IMR-90 (cell line): ENCODE measurements at regions not wholly inside any gene's neighbourhood (a gene's known extent, or its start where the extent isn't known, plus 50 kb on each side); places are given as distances from the start of the nearest gene placed in this dataset.

ENCODE experiments used
- ATAC-seq: fragments of 200-7000 bp; cut with Tn5 transposase; 2 replicates; pipeline ENCODE4 v1.9.1; 2020; ENCODE audit warnings: low read depth, mild to moderate bottlenecking, moderate library complexity
- BruUV-seq: library from RNA; stranded (reverse); fragments of 400-500 nt; replicated peaks from 2 replicates; lab custom pipeline; 2021; lab: Mats Ljungman, UMichigan
- CTCF ChIA-PET: fragments of 300-600 bp; formaldehyde crosslinking; extraction: SDS; loops from one replicate; lab custom pipeline; 2021; ENCODE audit warnings: antibody characterized with exemption; lab: Yijun Ruan, JAX
- POLR2A ChIA-PET: fragments of 300-600 bp; sonication (Branson Sonifier 250); formaldehyde crosslinking; loops from one replicate; lab custom pipeline; 2022; ENCODE audit warnings: antibody characterized with exemption; ENCODE audit not compliant: unreplicated experiment; lab: Charles Lee
- DNase-seq: peaks from one replicate; pipeline ENCODE4 v3.0.0; 2013
- H2AFZ ChIP-seq: replicated peaks from 2 replicates; pipeline ENCODE3; 2013; ENCODE audit warnings: low read length, mild to moderate bottlenecking; ENCODE audit not compliant: poor library complexity
- H2AK5ac ChIP-seq: 2 replicates; pipeline ENCODE4 v1.6.1; 2013; ENCODE audit warnings: low read depth, low read length, inconsistent platforms
- H2AK9ac ChIP-seq: replicated peaks from 2 replicates; pipeline ENCODE3; 2013; ENCODE audit warnings: mild to moderate bottlenecking, low read depth, low read length, moderate library complexity; ENCODE audit not compliant: poor library complexity
- H2BK120ac ChIP-seq: 2 replicates; pipeline ENCODE4 v1.6.1; 2013; ENCODE audit warnings: low read depth, low read length, inconsistent platforms
- H2BK15ac ChIP-seq: 3 replicates; pipeline ENCODE4 v1.6.1; 2013; ENCODE audit warnings: low read depth, low read length, inconsistent platforms
- H2BK20ac ChIP-seq: 2 replicates; pipeline ENCODE4 v1.6.1; 2013; ENCODE audit warnings: low read depth, mild to moderate bottlenecking, inconsistent platforms, low read length, moderate library complexity
- H2BK5ac ChIP-seq: 2 replicates; pipeline ENCODE4 v1.6.1; 2013; ENCODE audit warnings: mild to moderate bottlenecking, low read depth, low read length, inconsistent platforms; ENCODE audit not compliant: poor library complexity, severe bottlenecking
- H3K14ac ChIP-seq: replicated peaks from 2 replicates; pipeline ENCODE4 v1.6.1; 2013; ENCODE audit warnings: low read depth, low read length, inconsistent platforms
- H3K18ac ChIP-seq: 2 replicates; pipeline ENCODE4 v1.6.1; 2013; ENCODE audit warnings: low read depth, low read length, control low read depth
- H3K23ac ChIP-seq: 2 replicates; pipeline ENCODE4 v1.6.1; 2013; ENCODE audit warnings: low read depth, low read length, inconsistent platforms
- H3K27ac ChIP-seq: 2 replicates; pipeline ENCODE4 v1.5.1; 2013; ENCODE audit warnings: mild to moderate bottlenecking, control low read depth, low read length; ENCODE audit not compliant: insufficient read depth
- H3K27me3 ChIP-seq: 2 replicates; pipeline ENCODE4 v1.6.1; 2013; ENCODE audit warnings: low read length; ENCODE audit not compliant: control insufficient read depth, insufficient read depth
- H3K36me3 ChIP-seq: 2 replicates; pipeline ENCODE4 v1.6.1; 2013; ENCODE audit warnings: low read length, mixed read lengths; ENCODE audit not compliant: control insufficient read depth, insufficient read depth
- H3K4ac ChIP-seq: 2 replicates; pipeline ENCODE4 v1.6.1; 2013; ENCODE audit warnings: low read depth, low read length, inconsistent platforms
- H3K4me1 ChIP-seq: 2 replicates; pipeline ENCODE4 v1.6.1; 2013; ENCODE audit warnings: low read length, mixed read lengths; ENCODE audit not compliant: control insufficient read depth, insufficient read depth
- H3K4me2 ChIP-seq: 2 replicates; pipeline ENCODE4 v1.6.1; 2013; ENCODE audit warnings: low read depth, mild to moderate bottlenecking, control low read depth, low read length, moderate library complexity
- H3K4me3 ChIP-seq: 2 replicates; pipeline ENCODE4 v1.5.1; 2013; ENCODE audit warnings: low read depth, mild to moderate bottlenecking, control low read depth, low read length, moderate library complexity; ENCODE audit not compliant: insufficient read depth
- H3K56ac ChIP-seq: 2 replicates; pipeline ENCODE4 v1.6.1; 2013; ENCODE audit warnings: low read length, inconsistent platforms; ENCODE audit not compliant: insufficient read depth; ENCODE audit errors: extremely low read depth
- H3K79me1 ChIP-seq, 2 experiments: 2 replicates each; pipeline ENCODE4 v1.6.1; 2013; ENCODE audit warnings: low read length in 2 of 2, inconsistent platforms in 1 of 2, low read depth in 1 of 2
- H3K9ac ChIP-seq: 2 replicates; pipeline ENCODE4 v1.6.1; 2013; ENCODE audit warnings: low read depth, low read length, control low read depth
- H3K9me1 ChIP-seq: 2 replicates; pipeline ENCODE4 v1.6.1; 2013; ENCODE audit warnings: low read length, inconsistent platforms; ENCODE audit not compliant: insufficient read depth
- H3K9me3 ChIP-seq: 2 replicates; pipeline ENCODE4 v1.6.1; 2013; ENCODE audit warnings: low read length; ENCODE audit not compliant: control insufficient read depth, insufficient read depth
- H4K20me1 ChIP-seq: 2 replicates; pipeline ENCODE4 v1.6.1; 2013; ENCODE audit warnings: low read length, inconsistent platforms; ENCODE audit not compliant: insufficient read depth
- H4K5ac ChIP-seq: 2 replicates; pipeline ENCODE4 v1.6.1; 2013; ENCODE audit warnings: mild to moderate bottlenecking, low read depth, low read length, control low read depth
- H4K8ac ChIP-seq, 2 experiments: 2 replicates each; pipeline ENCODE4 v1.6.1; 2013; ENCODE audit warnings: low read depth in 2 of 2, low read length in 2 of 2, control low read depth in 1 of 2, inconsistent platforms in 1 of 2
- H4K91ac ChIP-seq: 2 replicates; pipeline ENCODE4 v1.6.1; 2013; ENCODE audit warnings: low read depth, low read length, inconsistent platforms; ENCODE audit not compliant: insufficient read depth
- BHLHE40 ChIP-seq: fragments of 150-350 bp; IDR thresholded peaks from 2 replicates; pipeline ENCODE4 v1.6.1; 2016; ENCODE audit warnings: mild to moderate bottlenecking, low read depth, low read length
- CEBPB ChIP-seq: IDR thresholded peaks from 2 replicates; pipeline ENCODE4 v1.6.1; 2012; ENCODE audit warnings: low read depth, low read length, improper control_type of control experiment
- CHD1 ChIP-seq: IDR thresholded peaks from 2 replicates; pipeline ENCODE4 v1.6.1; 2012; ENCODE audit warnings: low read depth, low read length, improper control_type of control experiment
- CTCF ChIP-seq: conservative IDR thresholded peaks from 2 replicates; pipeline ENCODE4 v1.5.1; 2012; ENCODE audit warnings: mild to moderate bottlenecking, low read depth, low read length, improper control_type of control experiment
- ELK1 ChIP-seq: fragments of 150-350 bp; IDR thresholded peaks from 2 replicates; pipeline ENCODE4 v1.6.1; 2016; ENCODE audit warnings: low read depth, mild to moderate bottlenecking, low read length, moderate library complexity, borderline replicate concordance
- FOS ChIP-seq: fragments of 150-350 bp; IDR thresholded peaks from 2 replicates; pipeline ENCODE4 v1.6.1; 2016; ENCODE audit warnings: low read depth, low read length
- MAFK ChIP-seq: IDR thresholded peaks from 2 replicates; pipeline ENCODE4 v1.6.1; 2012; ENCODE audit warnings: low read depth, low read length, improper control_type of control experiment
- MAZ ChIP-seq: IDR thresholded peaks from 2 replicates; pipeline ENCODE4 v1.6.1; 2012; ENCODE audit warnings: low read depth, mild to moderate bottlenecking, low read length, improper control_type of control experiment, moderate library complexity, borderline replicate concordance
- MXI1 ChIP-seq: IDR thresholded peaks from 2 replicates; pipeline ENCODE4 v1.6.1; 2012; ENCODE audit warnings: low read depth, mild to moderate bottlenecking, low read length, moderate library complexity, borderline replicate concordance
- NFE2L2 ChIP-seq: fragments of 150-350 bp; IDR thresholded peaks from 2 replicates; pipeline ENCODE4 v1.6.1; 2016; ENCODE audit warnings: low read depth, mild to moderate bottlenecking, low read length
- POLR2A ChIP-seq: IDR thresholded peaks from 2 replicates; pipeline ENCODE4 v1.6.1; 2012; ENCODE audit warnings: mild to moderate bottlenecking, low read depth, low read length
- RAD21 ChIP-seq: IDR thresholded peaks from 2 replicates; pipeline ENCODE4 v1.6.1; 2012; ENCODE audit warnings: low read length, improper control_type of control experiment
- RCOR1 ChIP-seq: IDR thresholded peaks from 2 replicates; pipeline ENCODE4 v1.6.1; 2012; ENCODE audit warnings: mild to moderate bottlenecking, low read length, improper control_type of control experiment; ENCODE audit not compliant: insufficient replicate concordance
- RFX5 ChIP-seq: IDR thresholded peaks from 2 replicates; pipeline ENCODE4 v1.8.0; 2012; ENCODE audit warnings: low read depth, mild to moderate bottlenecking, low read length, moderate library complexity
- SMC3 ChIP-seq: fragments of 150-350 bp; IDR thresholded peaks from 2 replicates; pipeline ENCODE4 v1.6.1; 2016; ENCODE audit warnings: low read depth, mild to moderate bottlenecking, antibody characterized with exemption, low read length, moderate library complexity
- WGBS, 2 experiments: methylation state at CpG; one replicate each; pipeline versions ENCODE4 v1.1.5 to v1.1.7; 2013; ENCODE audit warnings: missing lambda C conversion rate in 2 of 2; ENCODE audit not compliant: insufficient read length in 1 of 2; ENCODE audit errors: extremely low coverage in 2 of 2; 5-methylcytosine and 5-hydroxymethylcytosine counted together
- dilution Hi-C: fragments of 300-500 bp; cut with HindIII; formaldehyde crosslinking; loops from one replicate; pipeline ENCODE4 v1.14.3; 2018; ENCODE audit warnings: low sequenced_read_pairs; ENCODE audit not compliant: unreplicated experiment
- in situ Hi-C: fragments of 300-500 bp; cut with MboI; formaldehyde crosslinking; loops from 3 replicates; pipeline ENCODE4 v1.14.3; 2019; ENCODE audit warnings: low sequenced_read_pairs, inconsistent platforms, mixed read lengths
- intact Hi-C: fragments of 100-400 bp; cut with micrococcal nuclease; formaldehyde crosslinking; loops from 2 replicates; pipeline ENCODE4 v1.10.0; 2022
- TF ChIP-seq, protein P1 (sequence below): fragments of 150-350 bp; IDR thresholded peaks from 2 replicates; pipeline ENCODE4 v1.6.1; 2017; ENCODE audit warnings: mild to moderate bottlenecking, antibody characterized with exemption, low read length, low read depth

DNA sequence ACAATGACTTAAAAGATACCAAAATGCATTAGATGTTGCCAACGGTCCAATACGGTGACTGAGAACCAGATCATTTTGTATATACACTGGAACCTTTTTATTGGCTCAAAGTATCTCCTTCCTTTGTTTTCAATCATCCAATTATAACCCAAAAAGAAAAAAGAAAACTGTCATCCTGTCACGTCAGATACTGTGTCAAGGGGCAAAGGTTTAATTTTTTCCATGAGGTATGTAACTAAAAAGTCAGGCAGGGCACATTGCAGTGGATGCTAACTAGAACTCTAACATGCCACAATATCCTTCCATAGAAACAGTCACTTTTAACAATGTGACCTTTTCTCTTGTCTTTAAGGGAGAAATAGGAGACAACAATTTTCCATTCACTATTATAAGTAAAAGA is 267.6 kb upstream of the NEBL start:
- no peak for ATAC-seq
- H2BK120ac ChIP-seq = no peak overlapping the region
- WGBS, 2 experiments = no CpG with 5 or more reads among the region's 3 CpGs
- H3K4me3 ChIP-seq = no peak overlapping the region
- H3K23ac ChIP-seq = no peak overlapping the region
- no peak overlapping the region for H4K91ac ChIP-seq
- no peaks in the 10 kb centered on the region for H3K79me1 ChIP-seq
- H3K18ac ChIP-seq = no peak overlapping the region
- H3K9me1 ChIP-seq = no peaks in the 10 kb centered on the region
- no peaks in the 10 kb centered on the region for H3K9me3 ChIP-seq
- H2BK20ac ChIP-seq = no peak overlapping the region
- TF ChIP-seq RAD21 = no peak
- TF ChIP-seq RCOR1 = no peak
- TF ChIP-seq NFE2L2 = no peak
- TF ChIP-seq ELK1 = no peak
- TF ChIP-seq, protein P1, sequence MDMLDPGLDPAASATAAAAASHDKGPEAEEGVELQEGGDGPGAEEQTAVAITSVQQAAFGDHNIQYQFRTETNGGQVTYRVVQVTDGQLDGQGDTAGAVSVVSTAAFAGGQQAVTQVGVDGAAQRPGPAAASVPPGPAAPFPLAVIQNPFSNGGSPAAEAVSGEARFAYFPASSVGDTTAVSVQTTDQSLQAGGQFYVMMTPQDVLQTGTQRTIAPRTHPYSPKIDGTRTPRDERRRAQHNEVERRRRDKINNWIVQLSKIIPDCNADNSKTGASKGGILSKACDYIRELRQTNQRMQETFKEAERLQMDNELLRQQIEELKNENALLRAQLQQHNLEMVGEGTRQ = no peak
- no peak for TF ChIP-seq MAFK
- TF ChIP-seq BHLHE40 = no peak
- TF ChIP-seq POLR2A = no peak
- no peak for TF ChIP-seq CEBPB
- TF ChIP-seq FOS = no peak
- no peak for TF ChIP-seq CTCF
- no peak for TF ChIP-seq RFX5
- no peak for TF ChIP-seq SMC3
- TF ChIP-seq CHD1 = no peak
- TF ChIP-seq MAZ = no peak
- TF ChIP-seq MXI1 = no peak
- H3K4me2 ChIP-seq = no peak overlapping the region
- no TSS peak for BruUV-seq
- no peak overlapping the region for H2AK9ac ChIP-seq
- H2AFZ ChIP-seq = no peak overlapping the region
- H2AK5ac ChIP-seq = no peak overlapping the region
- dilution Hi-C loops = no loop called here
- intact Hi-C loops = no loop called here
- no peak overlapping the region for H2BK15ac ChIP-seq
- in situ Hi-C loops = no loop called here
- H4K20me1 ChIP-seq = no peaks in the 10 kb centered on the region
- POLR2A ChIA-PET = no interaction called here
- H3K4ac ChIP-seq = no peak overlapping the region
- H3K27me3 ChIP-seq = no peaks in the 10 kb centered on the region
- H3K14ac ChIP-seq = no peak overlapping the region
- CTCF ChIA-PET = no interaction called here
- no peak for DNase-seq
- no peak overlapping the region for H3K56ac ChIP-seq
- no peaks in the 10 kb centered on the region for H3K4me1 ChIP-seq
- no peak overlapping the region for H2BK5ac ChIP-seq
- H3K9ac ChIP-seq = no peak overlapping the region
- H4K5ac ChIP-seq = no peak overlapping the region
- H3K36me3 ChIP-seq = no peaks in the 10 kb centered on the region
- no peak overlapping the region for H4K8ac ChIP-seq
- H3K27ac ChIP-seq = no peak overlapping the region
